CD14-positive monocyte (primary cell): ENCODE measurements at regions not wholly inside any gene's neighbourhood (a gene's known extent, or its start where the extent isn't known, plus 50 kb on each side); places are given as distances from the start of the nearest gene placed in this dataset.

ENCODE experiments used
- DNase-seq, 3 donors: peaks; one replicate each; pipeline ENCODE4 v3.0.0-alpha.2; 2011 to 2022
- H2AFZ ChIP-seq: 2 replicates; pipeline ENCODE4 v1.6.0; 2012; ENCODE audit warnings: mild to moderate bottlenecking, low read depth, low read length, inconsistent platforms; ENCODE audit not compliant: insufficient read depth, poor library complexity, severe bottlenecking
- H3K27ac ChIP-seq, 2 donors: 1 replicate in 1 of 2; 2 replicates in 1 of 2; pipeline ENCODE4 v1.5.1; 2012 to 2013; ENCODE audit warnings: low read length in 2 of 2, control low read depth in 1 of 2, inconsistent platforms in 1 of 2, low read depth in 1 of 2, mild to moderate bottlenecking in 1 of 2
- H3K27me3 ChIP-seq, 2 donors: one replicate each; pipeline versions ENCODE4 v1.6.0 to v1.6.1; 2011 to 2013; ENCODE audit warnings: low read length in 2 of 2; ENCODE audit not compliant: control insufficient read depth in 2 of 2, insufficient read depth in 2 of 2
- H3K36me3 ChIP-seq, 2 donors: replicated peaks in 1 of 2; 1 replicate in 1 of 2; 2 replicates in 1 of 2; pipeline versions ENCODE4 v1.5.1 to v1.6.1; 2012 to 2013; ENCODE audit warnings: low read length in 2 of 2, control low read depth in 1 of 2, inconsistent platforms in 1 of 2, mild to moderate bottlenecking in 1 of 2; ENCODE audit not compliant: insufficient read depth in 2 of 2, control insufficient read depth in 1 of 2
- H3K4me1 ChIP-seq, 2 donors: 1 replicate in 1 of 2; 2 replicates in 1 of 2; pipeline versions ENCODE4 v1.5.1 to v1.6.1; 2012 to 2013; ENCODE audit warnings: low read length in 2 of 2, control low read depth in 1 of 2, inconsistent platforms in 1 of 2, mild to moderate bottlenecking in 1 of 2, moderate library complexity in 1 of 2; ENCODE audit not compliant: insufficient read depth in 2 of 2, control insufficient read depth in 1 of 2
- H3K4me2 ChIP-seq: replicated peaks from 2 replicates; pipeline ENCODE3; 2012; ENCODE audit warnings: low read length, moderate library complexity, mild to moderate bottlenecking; ENCODE audit not compliant: poor library complexity, severe bottlenecking; ENCODE audit errors: extremely low read depth
- H3K4me3 ChIP-seq, 3 experiments: fragments of 200-600 bp in 1 of 3; sonication (generic) in 1 of 3; replicated peaks in 1 of 3; 1 replicate in 2 of 3; 2 replicates in 1 of 3; pipeline ENCODE4 v1.5.1; 2011 to 2013; ENCODE audit warnings: low read length in 3 of 3, mild to moderate bottlenecking in 3 of 3, control low read depth in 2 of 3, low read depth in 2 of 3, inconsistent platforms in 1 of 3, moderate library complexity in 1 of 3
- H3K79me2 ChIP-seq: 2 replicates; pipeline ENCODE4 v1.6.0; 2012; ENCODE audit warnings: mild to moderate bottlenecking, control low read depth, inconsistent platforms, low read length, moderate library complexity; ENCODE audit not compliant: insufficient read depth
- H3K9ac ChIP-seq: 2 replicates; pipeline ENCODE4 v1.6.0; 2017; ENCODE audit warnings: low read length, mild to moderate bottlenecking; ENCODE audit not compliant: insufficient read depth, poor library complexity, severe bottlenecking
- H3K9me3 ChIP-seq, 2 donors: replicated peaks in 1 of 2; 1 replicate in 1 of 2; 2 replicates in 1 of 2; pipeline versions ENCODE4 v1.5.1 to v1.6.1; 2012 to 2013; ENCODE audit warnings: low read length in 2 of 2, control low read depth in 1 of 2; ENCODE audit not compliant: control insufficient read depth in 1 of 2, insufficient read depth in 1 of 2
- H4K20me1 ChIP-seq: 2 replicates; pipeline ENCODE4 v1.6.0; 2012; ENCODE audit warnings: mild to moderate bottlenecking, low read length, control low read depth, moderate library complexity; ENCODE audit not compliant: insufficient read depth
- H3K27ac Mint-ChIP-seq, 7 donors: one replicate each; pipeline ENCODE4 v1.8.0; 2020; ENCODE audit warnings: mild to moderate bottlenecking in 7 of 7, mixed read lengths in 7 of 7, moderate library complexity in 6 of 7, inconsistent platforms in 2 of 7
- H3K27me3 Mint-ChIP-seq, 3 donors: one replicate each; pipeline ENCODE4 v1.8.0; 2021 to 2022; ENCODE audit warnings: low read depth in 3 of 3, mild to moderate bottlenecking in 3 of 3, mixed read lengths in 3 of 3, moderate library complexity in 3 of 3, inconsistent platforms in 1 of 3
- H3K36me3 Mint-ChIP-seq, 2 donors: one replicate each; pipeline ENCODE4 v1.8.0; 2020; ENCODE audit warnings: mixed read lengths in 2 of 2, inconsistent platforms in 1 of 2, mild to moderate bottlenecking in 1 of 2
- H3K4me1 Mint-ChIP-seq: one replicate; pipeline ENCODE4 v1.8.0; 2020; ENCODE audit warnings: mild to moderate bottlenecking, mixed read lengths
- H3K4me3 Mint-ChIP-seq, 2 donors: one replicate each; pipeline ENCODE4 v1.8.0; 2020; ENCODE audit warnings: mild to moderate bottlenecking in 2 of 2, mixed read lengths in 2 of 2, moderate library complexity in 1 of 2
- H3K9me3 Mint-ChIP-seq, 7 donors: one replicate each; pipeline ENCODE4 v1.8.0; 2020 to 2022; ENCODE audit warnings: mixed read lengths in 7 of 7, mild to moderate bottlenecking in 6 of 7, moderate library complexity in 6 of 7, inconsistent platforms in 2 of 7
- WGBS: methylation state at CpG from one replicate; pipeline ENCODE4 v1.1.5; 2013; ENCODE audit warnings: missing lambda C conversion rate; ENCODE audit not compliant: insufficient coverage; 5-methylcytosine and 5-hydroxymethylcytosine counted together
- intact Hi-C, 2 donors: fragments of 100-400 bp; cut with micrococcal nuclease; formaldehyde crosslinking; loops; one replicate each; pipeline versions ENCODE4 v1.15.0 to v1.15.1; 2023
- TF ChIP-seq, protein P1 (sequence below): fragments of 200-600 bp; IDR thresholded peaks from one replicate; pipeline ENCODE4 v1.8.0; 2022; ENCODE audit warnings: antibody characterized with exemption, mild to moderate bottlenecking

DNA sequence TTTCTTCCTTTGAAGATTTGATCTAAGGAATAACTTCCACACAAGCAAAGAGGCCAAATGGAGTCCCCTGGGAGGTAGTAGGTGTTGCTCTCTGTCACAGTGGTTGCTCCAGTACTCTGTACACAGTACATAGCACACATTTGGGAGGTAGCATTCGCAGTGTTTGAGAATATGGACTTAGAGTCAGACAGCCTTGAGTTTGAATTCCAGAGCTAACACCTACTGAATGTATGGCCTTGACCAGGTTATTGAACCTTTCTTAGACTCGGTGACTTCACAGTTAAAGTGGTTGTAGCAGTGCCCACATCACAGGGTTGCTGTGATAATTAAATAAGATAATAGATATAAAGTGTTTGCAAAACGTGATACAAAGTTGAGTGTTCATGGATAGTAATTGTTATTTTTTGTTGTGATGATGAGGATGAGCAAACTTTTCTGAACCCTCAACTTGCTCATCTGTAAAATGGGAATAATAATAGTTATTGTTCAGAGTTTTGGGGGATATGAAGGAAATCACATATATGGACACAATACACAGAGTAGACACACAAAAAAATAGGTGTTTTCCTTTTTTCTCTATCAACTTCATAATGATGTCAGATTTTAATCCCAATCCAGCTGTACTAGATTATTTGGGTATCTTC is 271.6 kb upstream of the CRY1 start:
- H3K27me3 ChIP-seq, result no peaks in the 10 kb centered on the region
- no peaks in the 10 kb centered on the region for H3K79me2 ChIP-seq
- TF ChIP-seq, protein P1, sequence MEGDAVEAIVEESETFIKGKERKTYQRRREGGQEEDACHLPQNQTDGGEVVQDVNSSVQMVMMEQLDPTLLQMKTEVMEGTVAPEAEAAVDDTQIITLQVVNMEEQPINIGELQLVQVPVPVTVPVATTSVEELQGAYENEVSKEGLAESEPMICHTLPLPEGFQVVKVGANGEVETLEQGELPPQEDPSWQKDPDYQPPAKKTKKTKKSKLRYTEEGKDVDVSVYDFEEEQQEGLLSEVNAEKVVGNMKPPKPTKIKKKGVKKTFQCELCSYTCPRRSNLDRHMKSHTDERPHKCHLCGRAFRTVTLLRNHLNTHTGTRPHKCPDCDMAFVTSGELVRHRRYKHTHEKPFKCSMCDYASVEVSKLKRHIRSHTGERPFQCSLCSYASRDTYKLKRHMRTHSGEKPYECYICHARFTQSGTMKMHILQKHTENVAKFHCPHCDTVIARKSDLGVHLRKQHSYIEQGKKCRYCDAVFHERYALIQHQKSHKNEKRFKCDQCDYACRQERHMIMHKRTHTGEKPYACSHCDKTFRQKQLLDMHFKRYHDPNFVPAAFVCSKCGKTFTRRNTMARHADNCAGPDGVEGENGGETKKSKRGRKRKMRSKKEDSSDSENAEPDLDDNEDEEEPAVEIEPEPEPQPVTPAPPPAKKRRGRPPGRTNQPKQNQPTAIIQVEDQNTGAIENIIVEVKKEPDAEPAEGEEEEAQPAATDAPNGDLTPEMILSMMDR, result no peak
- no peaks in the 10 kb centered on the region for H3K36me3 ChIP-seq
- intact Hi-C loops, result no loop called here
- whole genome bisulfite sequencing, result no CpG with 5 or more reads among the region's 3 CpGs
- no peaks in the 10 kb centered on the region for H3K9me3 ChIP-seq
- H3K27ac ChIP-seq, result no peak overlapping the region
- no peak overlapping the region for H2AFZ ChIP-seq
- Mint-ChIP-seq H3K4me1 (peaks cover 17% of the 10 kb centered on the region), H3K27me3 (peaks cover 0 to 2% (median 0%) of the 10 kb centered on the region in 3 donors), H3K9me3 (peaks cover 0 to 2% (median 0%) of the 10 kb centered on the region in 7 donors), H3K36me3 (no peaks in the 10 kb centered on the region), H3K4me3 (no peak overlapping the region), H3K27ac (no peak overlapping the region)
- no peaks in the 10 kb centered on the region for H4K20me1 ChIP-seq
- H3K4me2 ChIP-seq, result no peak overlapping the region
- no peak overlapping the region for H3K4me3 ChIP-seq
- peaks cover 19% of the 10 kb centered on the region in 2 donors for H3K4me1 ChIP-seq
- no peak overlapping the region for H3K9ac ChIP-seq
- no peak for DNase-seq

DNA sequence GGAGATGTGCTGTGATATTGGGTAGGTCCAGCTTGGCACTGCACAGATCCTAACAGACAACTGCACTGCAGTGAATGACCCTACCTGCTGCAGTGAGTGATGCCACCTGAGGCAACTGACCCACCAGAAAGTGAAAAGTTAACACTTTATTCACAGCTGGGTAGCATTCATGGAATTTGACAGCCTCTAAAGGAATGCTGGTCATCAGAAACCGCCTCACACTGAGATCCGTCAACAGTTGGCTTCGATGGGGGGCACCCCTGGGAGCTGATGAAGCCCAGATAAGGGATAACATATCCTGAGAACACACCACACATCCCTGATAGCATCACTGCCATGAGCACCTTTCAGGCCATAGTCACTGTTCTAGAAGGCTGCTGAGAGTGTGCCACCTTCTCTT is 272.4 kb upstream of the CRY1 start:
- no peaks in the 10 kb centered on the region for H3K36me3 Mint-ChIP-seq
- Histone ChIP-seq H3K4me2 (no peak overlapping the region), H3K4me1 (peaks cover 24 to 26% of the 10 kb centered on the region in 2 donors), H3K9me3 (no peaks in the 10 kb centered on the region), H3K27me3 (no peaks in the 10 kb centered on the region), H2AFZ (no peak overlapping the region), H3K4me3 (no peak overlapping the region), H3K27ac (no peak overlapping the region), H3K9ac (no peak overlapping the region), H4K20me1 (no peaks in the 10 kb centered on the region), H3K36me3 (no peaks in the 10 kb centered on the region), H3K79me2 (no peaks in the 10 kb centered on the region)
- peaks cover 0 to 2% (median 0%) of the 10 kb centered on the region in 7 donors for H3K9me3 Mint-ChIP-seq
- no peak overlapping the region for H3K27ac Mint-ChIP-seq
- peaks cover 0 to 2% (median 0%) of the 10 kb centered on the region in 3 donors for H3K27me3 Mint-ChIP-seq
- H3K4me3 Mint-ChIP-seq, result no peak overlapping the region
- intact Hi-C loops, result no loop called here
- 100% methylated on average over 1 of the region's 3 CpGs for WGBS
- H3K4me1 Mint-ChIP-seq, result peaks cover 23% of the 10 kb centered on the region
- TF ChIP-seq, protein P1, result no peak
- no peak for DNase-seq
